ENCODE measurements at regions not wholly inside any gene's neighbourhood (a gene's known extent, or its start where the extent isn't known, plus 50 kb on each side); places are given as distances from the start of the nearest gene placed in this dataset.

DNA sequence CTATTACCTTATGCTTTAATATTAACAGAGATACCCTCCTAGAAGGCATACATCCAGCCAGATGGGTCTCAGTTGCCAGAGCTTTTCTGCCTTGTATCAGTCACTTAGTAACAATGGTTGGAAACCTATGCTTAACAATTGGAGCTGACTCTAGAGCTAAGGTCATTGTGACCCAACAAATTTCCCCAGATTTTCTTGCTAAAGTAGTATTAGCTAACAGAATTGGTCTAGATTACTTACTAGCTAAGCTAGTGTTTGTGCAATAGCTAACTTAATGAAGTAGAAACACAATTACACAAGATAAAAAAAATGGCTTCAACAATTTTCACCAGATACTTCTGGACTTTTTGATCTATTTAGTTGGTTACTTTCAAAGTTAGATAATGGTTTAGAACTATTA lies 236.9 kb downstream of the NSUN3 start:
- H3K4me3 Mint-ChIP-seq: no peak overlapping the region
- H4K20me1 ChIP-seq (ENCODE audit: insufficient read depth, low read length): no peaks in the 10 kb centered on the region
- H3K4me3 ChIP-seq (replicated peaks in 1 of 3; ENCODE audit: low read depth in 2 of 3, low read length in 3 of 3): no peak overlapping the region
- H3K79me2 ChIP-seq (ENCODE audit: insufficient read depth, low read length): no peaks in the 10 kb centered on the region
- no peak for DNase-seq
- H3K4me1 Mint-ChIP-seq: no peaks in the 10 kb centered on the region
- no peak overlapping the region for H3K9ac ChIP-seq (ENCODE audit: insufficient read depth, low read length, poor library complexity, severe bottlenecking)
- no peaks in the 10 kb centered on the region for H3K4me1 ChIP-seq (ENCODE audit: control insufficient read depth in 1 of 2, insufficient read depth in 2 of 2, low read length in 2 of 2)
- H3K36me3 Mint-ChIP-seq: no peaks in the 10 kb centered on the region
- TF ChIP-seq, protein P1, sequence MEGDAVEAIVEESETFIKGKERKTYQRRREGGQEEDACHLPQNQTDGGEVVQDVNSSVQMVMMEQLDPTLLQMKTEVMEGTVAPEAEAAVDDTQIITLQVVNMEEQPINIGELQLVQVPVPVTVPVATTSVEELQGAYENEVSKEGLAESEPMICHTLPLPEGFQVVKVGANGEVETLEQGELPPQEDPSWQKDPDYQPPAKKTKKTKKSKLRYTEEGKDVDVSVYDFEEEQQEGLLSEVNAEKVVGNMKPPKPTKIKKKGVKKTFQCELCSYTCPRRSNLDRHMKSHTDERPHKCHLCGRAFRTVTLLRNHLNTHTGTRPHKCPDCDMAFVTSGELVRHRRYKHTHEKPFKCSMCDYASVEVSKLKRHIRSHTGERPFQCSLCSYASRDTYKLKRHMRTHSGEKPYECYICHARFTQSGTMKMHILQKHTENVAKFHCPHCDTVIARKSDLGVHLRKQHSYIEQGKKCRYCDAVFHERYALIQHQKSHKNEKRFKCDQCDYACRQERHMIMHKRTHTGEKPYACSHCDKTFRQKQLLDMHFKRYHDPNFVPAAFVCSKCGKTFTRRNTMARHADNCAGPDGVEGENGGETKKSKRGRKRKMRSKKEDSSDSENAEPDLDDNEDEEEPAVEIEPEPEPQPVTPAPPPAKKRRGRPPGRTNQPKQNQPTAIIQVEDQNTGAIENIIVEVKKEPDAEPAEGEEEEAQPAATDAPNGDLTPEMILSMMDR (IDR thresholded peaks at IDR 0.05): no peak
- H2AFZ ChIP-seq (ENCODE audit: insufficient read depth, low read depth, low read length, poor library complexity, severe bottlenecking): no peak overlapping the region
- H3K36me3 ChIP-seq (replicated peaks in 1 of 2; ENCODE audit: control insufficient read depth in 1 of 2, insufficient read depth in 2 of 2, low read length in 2 of 2): no peaks in the 10 kb centered on the region
- no peaks in the 10 kb centered on the region for H3K27me3 ChIP-seq (ENCODE audit: control insufficient read depth in 2 of 2, insufficient read depth in 2 of 2, low read length in 2 of 2)
- no peak overlapping the region for H3K4me2 ChIP-seq (replicated peaks; ENCODE audit: extremely low read depth, low read length, poor library complexity, severe bottlenecking)
- H3K9me3 ChIP-seq (replicated peaks in 1 of 2; ENCODE audit: control insufficient read depth in 1 of 2, insufficient read depth in 1 of 2, low read length in 2 of 2): no peaks in the 10 kb centered on the region
- peaks cover 0 to 4% (median 0%) of the 10 kb centered on the region in 7 donors for H3K9me3 Mint-ChIP-seq
- no peak overlapping the region for H3K27ac ChIP-seq (ENCODE audit: low read depth in 1 of 2, low read length in 2 of 2)
- intact Hi-C loops (cut with micrococcal nuclease): no loop called here
- no peaks in the 10 kb centered on the region for H3K27me3 Mint-ChIP-seq (ENCODE audit: low read depth in 3 of 3)
- H3K27ac Mint-ChIP-seq: no peak overlapping the region

- no peak overlapping the region for H3K4me3 Mint-ChIP-seq
- no CpG with 5 or more reads among the region's 1 CpG for WGBS (ENCODE audit: insufficient coverage)
- Histone ChIP-seq H3K9ac (ENCODE audit: insufficient read depth, low read length, poor library complexity, severe bottlenecking) (no peak overlapping the region), H2AFZ (ENCODE audit: insufficient read depth, low read depth, low read length, poor library complexity, severe bottlenecking) (no peak overlapping the region), H3K27me3 (ENCODE audit: control insufficient read depth in 2 of 2, insufficient read depth in 2 of 2, low read length in 2 of 2) (no peaks in the 10 kb centered on the region), H3K36me3 (replicated peaks in 1 of 2; ENCODE audit: control insufficient read depth in 1 of 2, insufficient read depth in 2 of 2, low read length in 2 of 2) (no peaks in the 10 kb centered on the region), H3K9me3 (replicated peaks in 1 of 2; ENCODE audit: control insufficient read depth in 1 of 2, insufficient read depth in 1 of 2, low read length in 2 of 2) (no peaks in the 10 kb centered on the region), H3K27ac (ENCODE audit: low read depth in 1 of 2, low read length in 2 of 2) (no peak overlapping the region), H4K20me1 (ENCODE audit: insufficient read depth, low read length) (no peaks in the 10 kb centered on the region), H3K4me3 (replicated peaks in 1 of 3; ENCODE audit: low read depth in 2 of 3, low read length in 3 of 3) (no peak overlapping the region), H3K4me2 (replicated peaks; ENCODE audit: extremely low read depth, low read length, poor library complexity, severe bottlenecking) (no peak overlapping the region), H3K79me2 (ENCODE audit: insufficient read depth, low read length) (no peaks in the 10 kb centered on the region), H3K4me1 (ENCODE audit: control insufficient read depth in 1 of 2, insufficient read depth in 2 of 2, low read length in 2 of 2) (no peaks in the 10 kb centered on the region)
- TF ChIP-seq, protein P1 (IDR thresholded peaks at IDR 0.05): no peak
- H3K36me3 Mint-ChIP-seq: no peaks in the 10 kb centered on the region
- peaks cover 0 to 4% (median 0%) of the 10 kb centered on the region in 7 donors for H3K9me3 Mint-ChIP-seq
- no peak overlapping the region for H3K27ac Mint-ChIP-seq
- no peak for DNase-seq
- intact Hi-C loops (cut with micrococcal nuclease): no loop called here
- no peaks in the 10 kb centered on the region for H3K4me1 Mint-ChIP-seq
- no peaks in the 10 kb centered on the region for H3K27me3 Mint-ChIP-seq (ENCODE audit: low read depth in 3 of 3)
Measured at GRCh38 chr3:94301366-94301765, 238.5 kb downstream of the NSUN3 start.

Data from CD14-positive monocyte (primary cell).